HK-2 (cell line): ENCODE measurements at regions not wholly inside any gene's neighbourhood (a gene's known extent, or its start where the extent isn't known, plus 50 kb on each side); places are given as distances from the start of the nearest gene placed in this dataset.
"Not testable (repeated sequence)": the region's sequence is repeated elsewhere in the genome, so short reads cannot be mapped to it uniquely, and the experiment has no call there.

Source experiments
- DNase-seq: peaks from one replicate; pipeline ENCODE4 v3.0.0-alpha.2; 2018; ENCODE audit not compliant: unreplicated experiment

DNA sequence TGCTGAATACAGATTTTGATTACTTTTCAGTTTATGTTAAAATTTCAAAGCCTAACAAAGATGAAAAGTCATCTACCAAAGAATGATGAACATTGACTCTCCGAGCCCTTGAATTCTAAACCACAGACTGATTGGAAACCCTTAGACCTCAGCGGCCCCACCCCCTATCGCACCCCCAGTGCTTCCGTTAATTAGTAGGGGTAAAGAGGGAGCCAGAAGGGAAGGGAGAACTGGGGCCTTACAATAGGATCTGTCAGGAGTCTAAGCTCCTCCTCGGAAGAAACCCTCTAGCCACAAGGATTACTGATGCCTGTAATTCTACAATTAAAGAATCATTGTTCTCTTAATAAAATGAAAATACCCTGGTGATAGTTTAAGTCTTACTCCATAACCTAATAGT lies 79.7 kb upstream of the JARID2 start:
- DNase-seq = no peak

DNA sequence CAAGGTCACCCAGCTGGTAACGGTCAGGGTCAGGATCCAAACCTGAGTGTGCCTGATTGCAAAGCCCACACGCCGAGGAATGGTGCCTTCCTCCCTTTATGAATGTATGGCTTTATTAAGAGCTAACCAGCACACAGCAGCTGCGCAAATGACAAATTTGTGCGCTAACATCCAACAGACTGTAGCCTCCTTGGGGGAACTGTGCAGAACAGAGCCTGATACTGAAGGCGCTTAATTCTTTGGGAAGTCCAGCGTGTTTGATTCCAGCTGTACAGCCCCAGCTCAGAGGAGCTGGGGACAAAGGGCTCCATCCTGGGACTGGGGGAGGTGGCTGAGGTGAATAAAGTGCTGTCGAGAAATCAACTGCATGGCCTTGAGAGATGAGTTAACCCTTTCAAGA lies 75.7 kb upstream of the JARID2 start:
- DNase-seq = no peak

DNA sequence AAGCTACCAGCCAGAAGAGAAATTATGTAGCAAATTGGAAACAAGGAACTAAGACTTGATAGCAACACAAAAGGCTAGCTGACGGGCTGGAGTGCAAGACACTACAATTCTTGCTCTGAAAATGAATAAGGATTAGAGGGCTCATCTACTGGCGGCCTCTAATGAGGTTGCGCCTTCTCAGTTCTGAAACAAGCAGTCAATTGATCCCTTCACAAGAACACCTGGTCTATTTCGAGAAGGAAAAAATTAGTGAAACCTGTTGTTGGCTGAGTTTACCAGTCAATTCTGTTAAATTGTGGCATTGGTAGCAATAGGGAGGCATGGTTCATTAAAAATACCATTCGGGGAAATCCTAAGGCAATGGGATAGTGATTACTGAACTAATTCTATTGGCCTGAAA lies 74.8 kb upstream of the JARID2 start:
- DNase-seq = no peak

- DNase-seq = no peak
Measured at GRCh38 chr6:15176816-15177370, 69.0 kb upstream of the JARID2 start.

DNA sequence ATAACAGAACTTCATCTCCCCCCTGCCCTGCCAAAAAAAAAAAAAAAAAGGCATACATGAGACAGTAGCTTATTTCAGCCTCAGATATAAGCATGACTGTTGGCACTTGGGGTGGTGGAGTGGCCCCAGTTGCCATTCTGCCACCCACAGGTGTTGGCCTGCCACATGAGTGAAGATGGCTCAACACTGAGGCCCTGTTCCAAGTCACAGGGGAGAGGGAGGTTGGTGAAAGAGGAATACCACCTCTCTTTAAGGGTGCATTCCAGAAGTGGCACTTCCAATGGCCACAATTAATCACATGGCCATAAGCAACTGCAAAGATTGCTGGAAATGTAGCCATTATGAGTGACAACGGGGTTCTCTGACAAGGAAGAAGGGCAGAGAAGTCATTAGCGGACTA lies 61.9 kb upstream of the JARID2 start:
- no peak for DNase-seq

GRCh38 chr6:15184441-15184861 lies 61.4 kb upstream of the JARID2 start:
- no peak for DNase-seq

- not testable (repeated sequence) for DNase-seq
Measured at GRCh38 chr6:15185111-15185510, 60.8 kb upstream of the JARID2 start.

GRCh38 chr6:15193451-15193850 lies 52.4 kb upstream of the JARID2 start:
- not testable (repeated sequence) for DNase-seq

GRCh38 chr6:15194453-15194852 lies 51.4 kb upstream of the JARID2 start:
- no peak for DNase-seq
